HCT116 (cell line): ENCODE measurements at regions not wholly inside any gene's neighbourhood (a gene's known extent, or its start where the extent isn't known, plus 50 kb on each side); places are given as distances from the start of the nearest gene placed in this dataset.

Experiments
- ATAC-seq: fragments of 200-7000 bp; cut with Tn5 transposase; 2 replicates; pipeline ENCODE4 v1.9.1; 2020; ENCODE audit warnings: mild to moderate bottlenecking, moderate library complexity
- BruUV-seq: library from RNA; stranded (reverse); fragments of 400-500 nt; replicated peaks from 2 replicates; lab custom pipeline; 2021; lab: Mats Ljungman, UMichigan
- CTCF ChIA-PET: fragments of 300-600 bp; sonication (Branson Sonifier 250); formaldehyde crosslinking; loops from one replicate; lab custom pipeline; 2021; ENCODE audit warnings: antibody characterized with exemption; lab: Charles Lee
- POLR2A ChIA-PET: fragments of 300-600, 350-600 bp; sonication (Branson Sonifier 250); formaldehyde crosslinking; loops from one replicate; lab custom pipeline; 2021; ENCODE audit warnings: antibody characterized with exemption; lab: Charles Lee
- RAD21 ChIA-PET, 2 experiments: fragments of 300-600 bp; sonication (Branson Sonifier 250); formaldehyde crosslinking; loops; one replicate each; lab custom pipeline; 2023; ENCODE audit warnings: low total read pairs in 2 of 2; ENCODE audit not compliant: uncharacterized antibody in 2 of 2, unreplicated experiment in 2 of 2, low non-redundant PET in 1 of 2; lab: Charles Lee
- DNase-seq: peaks from one replicate; pipeline ENCODE4 v3.0.0-alpha.2; 2010; ENCODE audit warnings: low read depth, low spot score
- H2AFZ ChIP-seq: fragments of 200-600 bp; shearing (Covaris generic), sonication (generic); 2 replicates; pipeline ENCODE4 v1.6.1; 2017; ENCODE audit warnings: low read depth, mixed run types, mixed read lengths, antibody characterized with exemption, low read length; ENCODE audit not compliant: poor library complexity, severe bottlenecking
- H3K27ac ChIP-seq: 2 replicates; pipeline ENCODE4 v1.5.1; 2012; ENCODE audit warnings: low read depth, low read length
- H3K27me3 ChIP-seq: fragments of 200-600 bp; sonication (generic); 2 replicates; pipeline ENCODE4 v1.6.1; 2016; ENCODE audit warnings: mixed run types, low read length, mixed read lengths; ENCODE audit not compliant: insufficient read depth
- H3K36me3 ChIP-seq, 2 experiments: fragments of 200-500 bp in 1 of 2; fragments of 200-600 bp in 1 of 2; sonication (Bioruptor generic) in 1 of 2; sonication (generic) in 1 of 2; 2 replicates each; pipeline versions ENCODE4 v1.5.1 to v1.6.1; 2014 to 2016; ENCODE audit warnings: low read length in 2 of 2, inconsistent platforms in 1 of 2, mixed read lengths in 1 of 2, mixed run types in 1 of 2; ENCODE audit not compliant: insufficient read depth in 2 of 2, control insufficient read depth in 1 of 2
- H3K4me1 ChIP-seq, 2 experiments: fragments of 200-600 bp in 1 of 2; sonication (generic) in 1 of 2; 2 replicates each; pipeline versions ENCODE4 v1.5.1 to v1.6.1; 2012 to 2017; ENCODE audit warnings: low read length in 2 of 2, inconsistent platforms in 1 of 2, mild to moderate bottlenecking in 1 of 2, mixed read lengths in 1 of 2, mixed run types in 1 of 2, moderate library complexity in 1 of 2; ENCODE audit not compliant: insufficient read depth in 2 of 2, control insufficient read depth in 1 of 2
- H3K4me2 ChIP-seq: fragments of 200-600 bp; sonication (generic); 2 replicates; pipeline ENCODE4 v1.6.1; 2017; ENCODE audit warnings: mixed run types, low read length, mixed read lengths
- H3K4me3 ChIP-seq, 2 experiments: fragments of 200-600 bp in 1 of 2; sonication (generic) in 1 of 2; replicated peaks in 1 of 2; 2 replicates each; pipeline ENCODE4 v1.5.1; 2011 to 2016; ENCODE audit warnings: low read length in 2 of 2, control low read depth in 1 of 2, low read depth in 1 of 2, mild to moderate bottlenecking in 1 of 2, mixed read lengths in 1 of 2, mixed run types in 1 of 2
- H3K79me2 ChIP-seq: fragments of 200-600 bp; sonication (generic); 2 replicates; pipeline ENCODE4 v1.6.1; 2017; ENCODE audit warnings: mild to moderate bottlenecking, mixed run types, low read length, moderate library complexity, mixed read lengths; ENCODE audit not compliant: insufficient read depth
- H3K9ac ChIP-seq: fragments of 200-600 bp; sonication (generic); 2 replicates; pipeline ENCODE4 v1.6.1; 2016; ENCODE audit warnings: low read length, mixed read lengths
- H3K9me2 ChIP-seq: fragments of 200-600 bp; sonication (generic), shearing (Covaris generic); 2 replicates; pipeline ENCODE4 v1.6.1; 2017; ENCODE audit warnings: mixed run types, mild to moderate bottlenecking, moderate library complexity; ENCODE audit not compliant: insufficient read depth
- H3K9me3 ChIP-seq, 2 experiments: fragments of 200-500 bp in 1 of 2; fragments of 200-600 bp in 1 of 2; sonication (Bioruptor generic) in 1 of 2; sonication (generic) in 1 of 2; 2 replicates each; pipeline ENCODE4 v1.6.1; 2014 to 2017; ENCODE audit warnings: low read length in 2 of 2, mixed read lengths in 2 of 2, inconsistent platforms in 1 of 2, low read depth in 1 of 2, mild to moderate bottlenecking in 1 of 2, mixed run types in 1 of 2, moderate library complexity in 1 of 2; ENCODE audit not compliant: control insufficient read depth in 1 of 2, insufficient read depth in 1 of 2
- H4K20me1 ChIP-seq: fragments of 200-600 bp; sonication (generic), shearing (Covaris generic); 2 replicates; pipeline ENCODE4 v1.6.1; 2017; ENCODE audit warnings: mixed run types, mild to moderate bottlenecking, moderate library complexity; ENCODE audit not compliant: insufficient read depth
- CBX3 ChIP-seq: IDR thresholded peaks from 2 replicates; pipeline ENCODE4 v1.6.1; 2012; ENCODE audit warnings: low read depth
- CEBPB ChIP-seq: IDR thresholded peaks from 2 replicates; pipeline ENCODE4 v1.6.1; 2012; ENCODE audit warnings: low read depth
- EGR1 ChIP-seq: IDR thresholded peaks from 2 replicates; pipeline ENCODE4 v1.6.1; 2012; ENCODE audit warnings: low read depth
- EZH2 ChIP-seq: fragments of 200-600 bp; sonication (generic); IDR thresholded peaks from 2 replicates; pipeline ENCODE4 v1.6.1; 2017; ENCODE audit warnings: antibody characterized with exemption, mixed run types
- EZH2phosphoT487 ChIP-seq: fragments of 200-600 bp; IDR thresholded peaks from 2 replicates; pipeline ENCODE4 v1.6.1; 2018; ENCODE audit warnings: antibody characterized with exemption, borderline replicate concordance
- FOSL1 ChIP-seq: IDR thresholded peaks from 2 replicates; pipeline ENCODE4 v1.6.1; 2012; ENCODE audit warnings: low read depth
- SP1 ChIP-seq: IDR thresholded peaks from 2 replicates; pipeline ENCODE4 v1.6.1; 2012; ENCODE audit warnings: low read depth
- SRF ChIP-seq: IDR thresholded peaks from 2 replicates; pipeline ENCODE4 v1.6.1; 2012; ENCODE audit warnings: low read depth
- TCF7L2 ChIP-seq: IDR thresholded peaks from 2 replicates; pipeline ENCODE4 v1.7.0; 2011; ENCODE audit warnings: borderline replicate concordance, inconsistent platforms; ENCODE audit not compliant: insufficient read depth, insufficient read length; ENCODE audit errors: extremely low read depth
- ZFX ChIP-seq: fragments of 450-650 bp; IDR thresholded peaks from 2 replicates; pipeline ENCODE4 v1.6.1; 2017
- intact Hi-C: fragments of 100-400 bp; cut with micrococcal nuclease; formaldehyde crosslinking; loops from 2 replicates; pipeline ENCODE4 v1.10.0; 2022
- TF ChIP-seq, protein P1 (sequence below): IDR thresholded peaks from 2 replicates; pipeline ENCODE4 v1.6.1; 2011; ENCODE audit warnings: mild to moderate bottlenecking, low read length, moderate library complexity; ENCODE audit not compliant: insufficient replicate concordance; ENCODE audit errors: extremely low read depth
- TF ChIP-seq, protein P2 (sequence below): IDR thresholded peaks from 2 replicates; pipeline ENCODE4 v1.6.1; 2012
- TF ChIP-seq, protein P3 (sequence below): IDR thresholded peaks from 2 replicates; pipeline ENCODE4 v1.6.1; 2012; ENCODE audit warnings: low read depth

DNA sequence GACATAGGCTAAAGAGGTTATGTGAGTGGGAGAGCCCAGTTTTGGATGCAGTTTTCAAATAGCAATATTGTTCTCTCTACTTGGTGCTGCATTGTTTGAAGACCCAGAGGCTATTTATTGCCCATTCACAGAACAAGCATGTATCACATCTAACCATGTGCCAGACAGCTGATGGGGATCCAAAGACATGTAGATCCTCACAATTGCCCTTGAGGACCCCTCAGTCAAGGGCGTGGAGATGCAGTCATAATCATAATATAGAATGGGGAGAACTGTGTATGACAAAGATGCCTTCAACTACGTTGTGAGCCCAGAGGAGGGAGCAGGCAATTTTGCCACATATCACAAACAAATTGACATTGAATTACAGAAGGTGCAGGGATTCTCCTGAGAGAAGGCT lies 70.5 kb downstream of the NHLRC3 start:
- no peak for DNase-seq
- ChIA-PET CTCF (no interaction called here), POLR2A (no interaction called here), RAD21 (no interaction called here)
- H3K79me2 ChIP-seq, result no peaks in the 10 kb centered on the region
- H3K4me1 ChIP-seq, result no peaks in the 10 kb centered on the region
- no peaks in the 10 kb centered on the region for H4K20me1 ChIP-seq
- BruUV-seq, result no TSS peak
- H3K4me3 ChIP-seq, result no peak overlapping the region
- H3K36me3 ChIP-seq, result no peaks in the 10 kb centered on the region
- no peaks in the 10 kb centered on the region for H3K9me3 ChIP-seq
- no peak overlapping the region for H3K9ac ChIP-seq
- H3K4me2 ChIP-seq, result no peak overlapping the region
- H3K27me3 ChIP-seq, result peaks cover 45% of the 10 kb centered on the region
- H3K27ac ChIP-seq, result no peak overlapping the region
- TF ChIP-seq CEBPB (no peak), EGR1 (no peak), EZH2 (no peak)
- TF ChIP-seq, protein P1, sequence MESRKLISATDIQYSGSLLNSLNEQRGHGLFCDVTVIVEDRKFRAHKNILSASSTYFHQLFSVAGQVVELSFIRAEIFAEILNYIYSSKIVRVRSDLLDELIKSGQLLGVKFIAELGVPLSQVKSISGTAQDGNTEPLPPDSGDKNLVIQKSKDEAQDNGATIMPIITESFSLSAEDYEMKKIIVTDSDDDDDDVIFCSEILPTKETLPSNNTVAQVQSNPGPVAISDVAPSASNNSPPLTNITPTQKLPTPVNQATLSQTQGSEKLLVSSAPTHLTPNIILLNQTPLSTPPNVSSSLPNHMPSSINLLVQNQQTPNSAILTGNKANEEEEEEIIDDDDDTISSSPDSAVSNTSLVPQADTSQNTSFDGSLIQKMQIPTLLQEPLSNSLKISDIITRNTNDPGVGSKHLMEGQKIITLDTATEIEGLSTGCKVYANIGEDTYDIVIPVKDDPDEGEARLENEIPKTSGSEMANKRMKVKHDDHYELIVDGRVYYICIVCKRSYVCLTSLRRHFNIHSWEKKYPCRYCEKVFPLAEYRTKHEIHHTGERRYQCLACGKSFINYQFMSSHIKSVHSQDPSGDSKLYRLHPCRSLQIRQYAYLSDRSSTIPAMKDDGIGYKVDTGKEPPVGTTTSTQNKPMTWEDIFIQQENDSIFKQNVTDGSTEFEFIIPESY, result no peak
- intact Hi-C loops, result no loop called here
- no peak for ATAC-seq
- no peaks in the 10 kb centered on the region for H3K9me2 ChIP-seq
- H2AFZ ChIP-seq, result no peak overlapping the region

DNA sequence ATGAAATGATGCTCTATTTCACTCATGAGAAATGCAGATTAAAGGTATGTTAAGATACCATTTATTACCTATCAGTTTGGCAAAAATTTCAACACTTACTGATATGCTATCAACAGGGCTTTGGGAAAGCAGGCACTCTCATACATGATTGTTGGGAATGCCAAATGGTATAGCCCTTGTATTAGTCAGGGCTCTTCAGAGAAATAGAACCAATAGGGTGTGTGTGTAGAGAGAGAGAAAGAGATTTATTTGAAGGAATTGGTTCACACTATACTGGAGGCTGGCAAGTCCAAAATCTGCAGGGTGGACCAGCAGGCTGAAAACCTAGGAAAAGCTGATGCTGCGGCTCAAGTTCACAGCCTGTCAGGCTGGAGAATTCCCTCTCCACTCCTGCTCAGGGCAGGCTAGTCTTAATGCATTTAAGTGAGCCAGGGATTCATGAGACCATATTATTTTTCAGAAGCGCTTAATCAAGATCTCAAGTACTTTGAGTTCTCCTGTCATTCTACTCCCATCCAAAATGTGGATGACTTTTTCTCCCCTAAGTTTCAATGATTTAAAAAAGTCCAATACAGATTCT lies 72.4 kb downstream of the NHLRC3 start:
- ChIA-PET RAD21 (no interaction called here), CTCF (no interaction called here), POLR2A (no interaction called here)
- Histone ChIP-seq H3K27me3 (peaks cover 42% of the 10 kb centered on the region), H3K79me2 (no peaks in the 10 kb centered on the region), H3K4me3 (no peak overlapping the region), H3K4me2 (no peak overlapping the region), H3K9me3 (no peaks in the 10 kb centered on the region), H3K9me2 (no peaks in the 10 kb centered on the region), H3K27ac (no peak overlapping the region), H4K20me1 (no peaks in the 10 kb centered on the region), H3K36me3 (no peaks in the 10 kb centered on the region), H3K9ac (no peak overlapping the region), H3K4me1 (no peaks in the 10 kb centered on the region), H2AFZ (no peak overlapping the region)
- no TSS peak for BruUV-seq
- DNase-seq (no peak), ATAC-seq (no peak)
- intact Hi-C loops, result no loop called here
- TF ChIP-seq, protein P2, sequence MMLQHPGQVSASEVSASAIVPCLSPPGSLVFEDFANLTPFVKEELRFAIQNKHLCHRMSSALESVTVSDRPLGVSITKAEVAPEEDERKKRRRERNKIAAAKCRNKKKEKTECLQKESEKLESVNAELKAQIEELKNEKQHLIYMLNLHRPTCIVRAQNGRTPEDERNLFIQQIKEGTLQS, result no peak
- TF ChIP-seq ZFX (no peak), CBX3 (no peak), TCF7L2 (no peak), SRF (no peak), SP1 (no peak), FOSL1 (no peak), EZH2phosphoT487 (no peak)
- TF ChIP-seq, protein P3, sequence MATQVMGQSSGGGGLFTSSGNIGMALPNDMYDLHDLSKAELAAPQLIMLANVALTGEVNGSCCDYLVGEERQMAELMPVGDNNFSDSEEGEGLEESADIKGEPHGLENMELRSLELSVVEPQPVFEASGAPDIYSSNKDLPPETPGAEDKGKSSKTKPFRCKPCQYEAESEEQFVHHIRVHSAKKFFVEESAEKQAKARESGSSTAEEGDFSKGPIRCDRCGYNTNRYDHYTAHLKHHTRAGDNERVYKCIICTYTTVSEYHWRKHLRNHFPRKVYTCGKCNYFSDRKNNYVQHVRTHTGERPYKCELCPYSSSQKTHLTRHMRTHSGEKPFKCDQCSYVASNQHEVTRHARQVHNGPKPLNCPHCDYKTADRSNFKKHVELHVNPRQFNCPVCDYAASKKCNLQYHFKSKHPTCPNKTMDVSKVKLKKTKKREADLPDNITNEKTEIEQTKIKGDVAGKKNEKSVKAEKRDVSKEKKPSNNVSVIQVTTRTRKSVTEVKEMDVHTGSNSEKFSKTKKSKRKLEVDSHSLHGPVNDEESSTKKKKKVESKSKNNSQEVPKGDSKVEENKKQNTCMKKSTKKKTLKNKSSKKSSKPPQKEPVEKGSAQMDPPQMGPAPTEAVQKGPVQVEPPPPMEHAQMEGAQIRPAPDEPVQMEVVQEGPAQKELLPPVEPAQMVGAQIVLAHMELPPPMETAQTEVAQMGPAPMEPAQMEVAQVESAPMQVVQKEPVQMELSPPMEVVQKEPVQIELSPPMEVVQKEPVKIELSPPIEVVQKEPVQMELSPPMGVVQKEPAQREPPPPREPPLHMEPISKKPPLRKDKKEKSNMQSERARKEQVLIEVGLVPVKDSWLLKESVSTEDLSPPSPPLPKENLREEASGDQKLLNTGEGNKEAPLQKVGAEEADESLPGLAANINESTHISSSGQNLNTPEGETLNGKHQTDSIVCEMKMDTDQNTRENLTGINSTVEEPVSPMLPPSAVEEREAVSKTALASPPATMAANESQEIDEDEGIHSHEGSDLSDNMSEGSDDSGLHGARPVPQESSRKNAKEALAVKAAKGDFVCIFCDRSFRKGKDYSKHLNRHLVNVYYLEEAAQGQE, result no peak
